HepG2 (cell line): ENCODE measurements at regions not wholly inside any gene's neighbourhood (a gene's known extent, or its start where the extent isn't known, plus 50 kb on each side); places are given as distances from the start of the nearest gene placed in this dataset.

ENCODE experiments used
- ATAC-seq: fragments of 200-7000 bp; cut with Tn5 transposase; 3 replicates; pipeline ENCODE4 v1.9.1; 2020; ENCODE audit warnings: mild to moderate bottlenecking, moderate library complexity
- BruUV-seq: library from RNA; stranded (reverse); fragments of 400-500 nt; replicated peaks from 2 replicates; lab custom pipeline; 2021; lab: Mats Ljungman, UMichigan
- CTCF ChIA-PET: fragments of 300-600 bp; formaldehyde crosslinking; extraction: SDS; loops from one replicate; lab custom pipeline; 2021; ENCODE audit warnings: low total read pairs, inconsistent platforms, low intra/inter-chr PET ratio; lab: Yijun Ruan, JAX
- POLR2A ChIA-PET: fragments of 350-600 bp; sonication (Branson Sonifier 250); formaldehyde crosslinking; loops from one replicate; lab custom pipeline; 2020; ENCODE audit warnings: antibody characterized with exemption, inconsistent platforms; lab: Yijun Ruan, JAX
- DNase-seq: peaks from one replicate; pipeline ENCODE4 v3.0.0-alpha.2; 2015; ENCODE audit warnings: low spot score
- FAIRE-seq: peaks from 3 replicates; lab custom pipeline; 2011; peaks lifted over from hg19 to GRCh38; lab: Jason Lieb, UNC
- H2AFZ ChIP-seq: one replicate; pipeline ENCODE4 v1.6.1; 2011; ENCODE audit warnings: low read length, inconsistent platforms
- H3K27ac ChIP-seq: fragments of 300-600 bp; 3 replicates; pipeline ENCODE4 v1.8.0; 2011; ENCODE audit warnings: mixed run types, mild to moderate bottlenecking, mixed read lengths, low read length, inconsistent platforms; ENCODE audit not compliant: insufficient read depth; ENCODE audit errors: extremely low read length
- H3K27me3 ChIP-seq, 2 experiments: fragments of 200-600 bp in 1 of 2; 2 replicates in 1 of 2; 3 replicates in 1 of 2; pipeline versions ENCODE4 v1.6.0 to v1.8.0; 2011; ENCODE audit warnings: low read length in 2 of 2, mild to moderate bottlenecking in 2 of 2, moderate library complexity in 2 of 2, inconsistent platforms in 1 of 2; ENCODE audit not compliant: insufficient read depth in 2 of 2, control insufficient read depth in 1 of 2
- H3K36me3 ChIP-seq, 2 experiments: fragments of 200-600 bp in 1 of 2; replicated peaks in 1 of 2; 2 replicates in 1 of 2; 3 replicates in 1 of 2; pipeline versions ENCODE4 v1.5.1 to v1.8.0; 2011; ENCODE audit warnings: low read length in 2 of 2, inconsistent platforms in 1 of 2; ENCODE audit not compliant: insufficient read depth in 2 of 2, control insufficient read depth in 1 of 2
- H3K4me1 ChIP-seq: 2 replicates; pipeline ENCODE4 v1.5.1; 2012; ENCODE audit warnings: low read length, inconsistent platforms; ENCODE audit not compliant: insufficient read depth
- H3K4me2 ChIP-seq: 2 replicates; pipeline ENCODE4 v1.6.0; 2011; ENCODE audit warnings: low read depth, low read length, inconsistent platforms
- H3K4me3 ChIP-seq, 3 experiments: fragments of 200-600 bp in 1 of 3; sonication (generic), shearing (Covaris generic) in 1 of 3; replicated peaks in 1 of 3; 2 replicates each; pipeline ENCODE4 v1.5.1; 2011 to 2016; ENCODE audit warnings: low read length in 3 of 3, inconsistent platforms in 2 of 3, low read depth in 2 of 3, mild to moderate bottlenecking in 2 of 3, control low read depth in 1 of 3, mixed read lengths in 1 of 3; ENCODE audit not compliant: insufficient read depth in 1 of 3
- H3K79me2 ChIP-seq: one replicate; pipeline ENCODE4 v1.6.1; 2011; ENCODE audit warnings: low read length, inconsistent platforms; ENCODE audit not compliant: insufficient read depth
- H3K9ac ChIP-seq: 2 replicates; pipeline ENCODE4 v1.6.0; 2011; ENCODE audit warnings: mild to moderate bottlenecking, low read depth, low read length, inconsistent platforms; ENCODE audit not compliant: insufficient read depth
- H3K9me3 ChIP-seq: 2 replicates; pipeline ENCODE4 v1.5.1; 2012; ENCODE audit warnings: mild to moderate bottlenecking, low read length
- H4K20me1 ChIP-seq: 2 replicates; pipeline ENCODE4 v1.6.0; 2011; ENCODE audit warnings: inconsistent platforms, mild to moderate bottlenecking, low read length, moderate library complexity; ENCODE audit not compliant: insufficient read depth
- CEBPB ChIP-seq: IDR thresholded peaks from 2 replicates; pipeline ENCODE4 v1.6.1; 2011; ENCODE audit warnings: low read depth, low read length, improper control_type of control experiment, borderline replicate concordance
- GMEB1 ChIP-seq: sonication (generic); formaldehyde crosslinking; IDR thresholded peaks from 2 replicates; pipeline ENCODE4 v1.5.1; 2020; ENCODE audit warnings: missing genetic modification reagents, mild to moderate bottlenecking, borderline replicate concordance
- PAX8 ChIP-seq: sonication (generic); formaldehyde crosslinking; IDR thresholded peaks from 2 replicates; pipeline ENCODE4 v1.8.0; 2022; ENCODE audit warnings: mild to moderate bottlenecking, missing genetic modification reagents, borderline replicate concordance
- ZSCAN31 ChIP-seq: sonication (generic); formaldehyde crosslinking; IDR thresholded peaks from 2 replicates; pipeline ENCODE4 v1.5.0; 2020; ENCODE audit warnings: low read depth, mild to moderate bottlenecking, missing genetic modification reagents
- WGBS: methylation state at CpG from one replicate; pipeline ENCODE4 v1.1.6; 2017; ENCODE audit warnings: low lambda C conversion rate; 5-methylcytosine and 5-hydroxymethylcytosine counted together
- in situ Hi-C: cut with HindIII; loops from 2 replicates; pipeline ENCODE4 v1.10.0; 2017; ENCODE audit warnings: low pct_unique_long_range_greater_than_20kb; ENCODE audit not compliant: extremely low pct_ligation_motif_present
- intact Hi-C: fragments of 100-400 bp; cut with micrococcal nuclease; formaldehyde crosslinking; loops from one replicate; pipeline ENCODE4 v1.10.0; 2022; ENCODE audit not compliant: unreplicated experiment

DNA sequence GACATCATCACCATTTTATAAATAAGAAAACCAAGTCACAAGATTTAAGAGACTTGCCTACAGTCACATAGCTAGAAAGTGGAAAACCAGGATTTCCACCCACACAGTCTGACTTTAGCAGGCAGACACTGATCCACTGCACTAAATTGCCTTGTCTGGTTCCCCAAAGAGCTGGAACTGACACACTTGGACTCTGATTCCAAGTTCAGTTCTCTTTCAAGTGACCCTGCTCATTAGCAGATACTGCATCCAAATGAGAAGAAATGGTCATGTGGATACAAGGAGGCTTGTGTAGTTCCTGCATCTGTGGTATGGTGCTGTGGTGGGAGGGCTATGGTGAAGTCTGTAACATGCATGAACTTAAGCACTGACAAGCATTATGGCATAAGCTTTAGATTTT lies 180.1 kb upstream of the MKLN1 start (continued):
- TF ChIP-seq GMEB1 (CRISPR knock-in tag), result no peak

GRCh38 chr7:131148258-131148657 lies 179.4 kb upstream of the MKLN1 start:
- ChIA-PET CTCF (no interaction called here), POLR2A (no interaction called here)
- in situ Hi-C loops (no loop called here), intact Hi-C loops (no loop called here)
- Histone ChIP-seq H4K20me1 (no peaks in the 10 kb centered on the region), H3K36me3 (no peaks in the 10 kb centered on the region), H3K27ac (no peak overlapping the region), H3K9ac (no peak overlapping the region), H3K4me3 (no peak overlapping the region), H3K4me2 (no peak overlapping the region), H3K79me2 (no peaks in the 10 kb centered on the region), H3K4me1 (peaks cover 7% of the 10 kb centered on the region; the same call in 1 of the 2 replicates), H2AFZ (no peak overlapping the region), H3K27me3 (no peaks in the 10 kb centered on the region), H3K9me3 (no peaks in the 10 kb centered on the region)
- BruUV-seq, result no TSS peak
- FAIRE-seq (no peak), DNase-seq (no peak), ATAC-seq (no peak)
- no peak for TF ChIP-seq ZSCAN31 (CRISPR knock-in tag)
- WGBS, result 53% methylated on average over 4 of the region's 4 CpGs

GRCh38 chr7:131148708-131149428 lies 178.8 kb upstream of the MKLN1 start:
- TF ChIP-seq CEBPB, result 0 out of 2 replicates have a peak, but pooled peaks have one; percentile 10
- TF ChIP-seq PAX8, result no peak
- Histone ChIP-seq H3K4me3 (no peak overlapping the region), H4K20me1 (no peaks in the 10 kb centered on the region), H3K9me3 (no peaks in the 10 kb centered on the region), H3K36me3 (no peaks in the 10 kb centered on the region), H2AFZ (no peak overlapping the region), H3K27me3 (no peaks in the 10 kb centered on the region), H3K79me2 (no peaks in the 10 kb centered on the region), H3K4me1 (peaks cover 7% of the 10 kb centered on the region; the same call in 1 of the 2 replicates), H3K4me2 (no peak overlapping the region), H3K9ac (no peak overlapping the region), H3K27ac (no peak overlapping the region)
- FAIRE-seq, result no peak
- in situ Hi-C loops, result no loop called here
- BruUV-seq, result no TSS peak
- ChIA-PET CTCF (no interaction called here), POLR2A (no interaction called here)
- WGBS, result 42% methylated on average over 10 of the region's 10 CpGs
- DNase-seq, result no peak
- intact Hi-C loops, result no loop called here
- no peak for ATAC-seq
